ENCODE measurements at regions not wholly inside any gene's neighbourhood (a gene's known extent, or its start where the extent isn't known, plus 50 kb on each side); places are given as distances from the start of the nearest gene placed in this dataset.

DNA sequence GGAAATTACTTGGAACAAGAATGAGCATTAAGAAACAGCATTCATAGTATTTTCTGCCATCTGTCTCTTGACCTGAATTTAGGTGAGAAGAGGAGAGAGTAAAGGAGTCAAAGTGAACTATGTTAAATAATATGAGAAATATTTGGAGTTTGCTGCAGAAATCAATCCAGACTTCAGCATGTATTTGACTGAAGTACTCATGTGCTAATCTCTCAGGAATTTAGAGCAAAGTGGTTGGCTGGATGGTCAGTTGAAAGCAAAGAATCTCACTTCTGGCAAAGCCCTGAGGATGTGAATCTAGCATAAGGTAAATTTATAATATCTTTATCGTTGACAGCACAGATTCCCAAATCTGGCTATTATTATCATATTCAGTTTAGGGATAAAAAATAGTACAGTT is 394.3 kb downstream of the PCDH17 start:
- H3K4me1 ChIP-seq = no peaks in the 10 kb centered on the region
- H3K27ac ChIP-seq = no peak overlapping the region
- H3K36me3 ChIP-seq (ENCODE audit: low read depth, missing control alignments) = no peaks in the 10 kb centered on the region
- no peak for DNase-seq
- intact Hi-C loops (cut with DNase I; ENCODE audit: low total_unique reads) = no loop called here
- WGBS, 2 donors = 69 to 79% methylated on average over 1 of the region's 1 CpG
- TF ChIP-seq POLR2A (IDR thresholded peaks at IDR 0.05) = no peak
- TF ChIP-seq, protein P1, sequence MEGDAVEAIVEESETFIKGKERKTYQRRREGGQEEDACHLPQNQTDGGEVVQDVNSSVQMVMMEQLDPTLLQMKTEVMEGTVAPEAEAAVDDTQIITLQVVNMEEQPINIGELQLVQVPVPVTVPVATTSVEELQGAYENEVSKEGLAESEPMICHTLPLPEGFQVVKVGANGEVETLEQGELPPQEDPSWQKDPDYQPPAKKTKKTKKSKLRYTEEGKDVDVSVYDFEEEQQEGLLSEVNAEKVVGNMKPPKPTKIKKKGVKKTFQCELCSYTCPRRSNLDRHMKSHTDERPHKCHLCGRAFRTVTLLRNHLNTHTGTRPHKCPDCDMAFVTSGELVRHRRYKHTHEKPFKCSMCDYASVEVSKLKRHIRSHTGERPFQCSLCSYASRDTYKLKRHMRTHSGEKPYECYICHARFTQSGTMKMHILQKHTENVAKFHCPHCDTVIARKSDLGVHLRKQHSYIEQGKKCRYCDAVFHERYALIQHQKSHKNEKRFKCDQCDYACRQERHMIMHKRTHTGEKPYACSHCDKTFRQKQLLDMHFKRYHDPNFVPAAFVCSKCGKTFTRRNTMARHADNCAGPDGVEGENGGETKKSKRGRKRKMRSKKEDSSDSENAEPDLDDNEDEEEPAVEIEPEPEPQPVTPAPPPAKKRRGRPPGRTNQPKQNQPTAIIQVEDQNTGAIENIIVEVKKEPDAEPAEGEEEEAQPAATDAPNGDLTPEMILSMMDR (IDR thresholded peaks at IDR 0.05) = no peak
- no peaks in the 10 kb centered on the region for H3K27me3 ChIP-seq
- H3K4me3 ChIP-seq = no peak overlapping the region
- no peaks in the 10 kb centered on the region for H3K9me3 ChIP-seq

DNA sequence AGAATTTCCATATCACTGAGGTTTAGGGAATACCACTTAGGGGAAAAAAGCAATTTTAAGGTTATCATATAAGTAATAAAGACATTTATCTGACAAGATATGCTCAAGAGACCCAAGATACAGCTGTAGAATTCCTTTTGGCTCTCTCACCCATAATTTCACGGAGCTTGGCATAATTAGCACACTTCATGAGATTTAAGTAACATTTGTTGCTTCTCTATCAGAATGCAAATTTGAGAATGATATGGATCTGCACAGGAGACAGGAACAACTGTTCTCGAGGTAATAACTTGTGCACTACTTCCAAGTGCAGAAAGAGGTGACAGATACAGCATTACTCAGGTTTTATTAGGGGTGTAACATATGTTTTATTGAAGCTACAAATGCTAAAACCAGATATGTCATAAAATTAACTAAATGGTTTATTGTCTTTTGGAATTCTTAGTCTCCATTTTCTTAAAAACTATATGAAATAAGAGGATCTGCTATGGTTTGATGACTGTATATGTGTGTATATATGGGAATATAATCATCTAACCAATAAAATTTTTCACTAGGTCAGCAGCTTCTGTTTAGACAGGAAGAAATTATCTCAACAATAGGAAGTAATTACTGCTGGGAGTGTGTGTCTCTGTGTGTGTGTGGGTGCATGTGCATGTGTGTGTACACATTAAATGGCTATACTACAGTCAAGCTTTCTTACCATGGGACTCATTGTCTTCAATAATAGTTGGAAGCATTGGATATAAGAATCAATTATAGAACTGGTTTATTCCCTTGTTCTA is 401.3 kb downstream of the PCDH17 start:
- Histone ChIP-seq H3K27ac (no peak overlapping the region), H3K9me3 (no peaks in the 10 kb centered on the region), H3K4me1 (no peaks in the 10 kb centered on the region), H3K27me3 (no peaks in the 10 kb centered on the region), H3K4me3 (no peak overlapping the region), H3K36me3 (ENCODE audit: low read depth, missing control alignments) (no peaks in the 10 kb centered on the region)
- intact Hi-C loops (cut with DNase I; ENCODE audit: low total_unique reads) = no loop called here
- TF ChIP-seq POLR2A (IDR thresholded peaks at IDR 0.05) = no peak
- TF ChIP-seq, protein P1 (IDR thresholded peaks at IDR 0.05) = no peak
- no peak for DNase-seq
- 56 to 65% methylated on average over 2 of the region's 2 CpGs for WGBS, 2 donors

DNA sequence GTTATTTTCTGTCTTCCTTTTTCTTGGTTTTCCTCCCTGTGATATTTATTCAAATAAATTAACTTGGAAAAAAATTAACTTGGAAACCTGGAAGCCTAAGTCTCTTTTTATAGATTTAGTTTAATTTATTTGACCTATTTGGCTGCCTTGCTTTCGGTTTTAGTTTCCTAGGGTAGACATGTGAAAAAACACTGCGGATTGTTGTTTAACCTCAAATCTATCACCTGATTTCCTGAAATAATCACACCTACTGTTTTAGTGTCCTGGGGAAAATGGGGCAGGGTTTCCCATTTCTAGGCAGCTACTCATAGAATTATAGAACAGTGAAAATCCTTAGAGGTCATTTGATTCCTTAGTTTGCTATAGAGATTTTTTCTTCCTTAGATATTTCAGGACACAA is 412.4 kb downstream of the PCDH17 start:
- WGBS, 2 donors = 87 to 90% methylated on average over 2 of the region's 2 CpGs
- H3K4me3 ChIP-seq = no peak overlapping the region
- H3K36me3 ChIP-seq (ENCODE audit: low read depth, missing control alignments) = no peaks in the 10 kb centered on the region
- intact Hi-C loops (cut with DNase I; ENCODE audit: low total_unique reads) = no loop called here
- no peaks in the 10 kb centered on the region for H3K27me3 ChIP-seq
- H3K9me3 ChIP-seq = no peaks in the 10 kb centered on the region
- no peak for DNase-seq
- H3K27ac ChIP-seq = no peak overlapping the region
- TF ChIP-seq, protein P1 (IDR thresholded peaks at IDR 0.05) = no peak
- TF ChIP-seq POLR2A (IDR thresholded peaks at IDR 0.05) = no peak
- H3K4me1 ChIP-seq = no peaks in the 10 kb centered on the region

DNA sequence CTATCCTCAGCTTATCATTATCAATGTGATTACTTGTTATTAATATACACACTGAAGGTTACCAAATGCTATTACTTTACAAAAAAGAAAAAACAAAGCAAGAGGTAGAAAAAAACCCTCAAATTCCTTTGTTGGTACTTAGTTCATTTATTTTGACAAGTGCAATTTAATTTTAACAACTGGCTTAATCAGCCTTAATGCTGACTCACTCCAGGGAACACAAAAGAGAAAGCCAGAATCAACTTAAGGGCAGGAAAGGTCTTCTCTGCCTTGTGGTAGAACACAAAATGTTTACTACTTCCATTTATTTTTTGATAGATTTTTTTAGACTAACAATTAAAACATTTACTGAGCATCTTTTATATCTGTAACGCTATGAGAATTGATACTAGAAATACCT is 417.1 kb downstream of the PCDH17 start:
- Histone ChIP-seq H3K27me3 (no peaks in the 10 kb centered on the region), H3K4me3 (no peak overlapping the region), H3K27ac (no peak overlapping the region), H3K36me3 (ENCODE audit: low read depth, missing control alignments) (no peaks in the 10 kb centered on the region), H3K9me3 (no peaks in the 10 kb centered on the region), H3K4me1 (no peaks in the 10 kb centered on the region)
- TF ChIP-seq, protein P1 (IDR thresholded peaks at IDR 0.05) = no peak
- intact Hi-C loops (cut with DNase I; ENCODE audit: low total_unique reads) = no loop called here
- 89 to 92% methylated on average over 1 of the region's 1 CpG for WGBS, 2 donors
- no peak for DNase-seq

DNA sequence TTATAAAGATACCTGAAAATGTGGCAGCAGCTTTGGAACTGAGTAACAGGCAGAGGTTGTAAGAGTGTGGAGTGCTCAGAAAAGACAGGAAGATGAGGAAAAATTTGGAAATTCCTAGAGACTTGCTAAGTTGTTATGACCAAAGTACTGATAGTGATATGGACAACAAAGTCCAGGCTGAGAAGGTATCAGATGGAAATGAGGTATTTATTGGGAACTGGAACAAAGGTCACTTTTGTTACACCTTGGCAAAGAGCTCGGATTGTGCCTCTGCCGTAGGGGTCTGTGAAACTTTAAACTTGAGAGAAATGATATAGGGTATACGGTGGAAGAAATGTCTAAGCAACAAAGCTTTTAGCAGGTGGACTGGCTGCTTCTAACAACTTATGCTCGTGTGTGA is 419.9 kb downstream of the PCDH17 start:
- Histone ChIP-seq H3K36me3 (ENCODE audit: low read depth, missing control alignments) (no peaks in the 10 kb centered on the region), H3K4me3 (no peak overlapping the region), H3K27me3 (no peaks in the 10 kb centered on the region), H3K9me3 (no peaks in the 10 kb centered on the region), H3K4me1 (no peaks in the 10 kb centered on the region), H3K27ac (no peak overlapping the region)
- TF ChIP-seq, protein P1 (IDR thresholded peaks at IDR 0.05) = no peak
- no peak for TF ChIP-seq POLR2A (IDR thresholded peaks at IDR 0.05)
- DNase-seq = no peak
- intact Hi-C loops (cut with DNase I; ENCODE audit: low total_unique reads) = no loop called here
- 75 to 79% methylated on average over 4 of the region's 4 CpGs for WGBS, 2 donors
